SU-DHL-6 (cell line): ENCODE measurements at regions not wholly inside any gene's neighbourhood (a gene's known extent, or its start where the extent isn't known, plus 50 kb on each side); places are given as distances from the start of the nearest gene placed in this dataset.
"Not testable (repeated sequence)": the region's sequence is repeated elsewhere in the genome, so short reads cannot be mapped to it uniquely, and the experiment has no call there.

Experiments
- EZH2phosphoT487 ChIP-seq: fragments of 200-600 bp; sonication (generic), shearing (Covaris generic); conservative IDR thresholded peaks from 2 replicates; pipeline ENCODE4 v1.6.1; 2018; ENCODE audit warnings: mild to moderate bottlenecking, antibody characterized with exemption, low read length, moderate library complexity, mixed read lengths
- TF ChIP-seq, protein P1 (sequence below): fragments of 200-600 bp; sonication (generic); IDR thresholded peaks from one replicate; pipeline ENCODE4 v1.5.1; 2017; ENCODE audit warnings: antibody characterized with exemption, mild to moderate bottlenecking, low read length, moderate library complexity; ENCODE audit not compliant: insufficient read depth, poor library complexity, severe bottlenecking

DNA sequence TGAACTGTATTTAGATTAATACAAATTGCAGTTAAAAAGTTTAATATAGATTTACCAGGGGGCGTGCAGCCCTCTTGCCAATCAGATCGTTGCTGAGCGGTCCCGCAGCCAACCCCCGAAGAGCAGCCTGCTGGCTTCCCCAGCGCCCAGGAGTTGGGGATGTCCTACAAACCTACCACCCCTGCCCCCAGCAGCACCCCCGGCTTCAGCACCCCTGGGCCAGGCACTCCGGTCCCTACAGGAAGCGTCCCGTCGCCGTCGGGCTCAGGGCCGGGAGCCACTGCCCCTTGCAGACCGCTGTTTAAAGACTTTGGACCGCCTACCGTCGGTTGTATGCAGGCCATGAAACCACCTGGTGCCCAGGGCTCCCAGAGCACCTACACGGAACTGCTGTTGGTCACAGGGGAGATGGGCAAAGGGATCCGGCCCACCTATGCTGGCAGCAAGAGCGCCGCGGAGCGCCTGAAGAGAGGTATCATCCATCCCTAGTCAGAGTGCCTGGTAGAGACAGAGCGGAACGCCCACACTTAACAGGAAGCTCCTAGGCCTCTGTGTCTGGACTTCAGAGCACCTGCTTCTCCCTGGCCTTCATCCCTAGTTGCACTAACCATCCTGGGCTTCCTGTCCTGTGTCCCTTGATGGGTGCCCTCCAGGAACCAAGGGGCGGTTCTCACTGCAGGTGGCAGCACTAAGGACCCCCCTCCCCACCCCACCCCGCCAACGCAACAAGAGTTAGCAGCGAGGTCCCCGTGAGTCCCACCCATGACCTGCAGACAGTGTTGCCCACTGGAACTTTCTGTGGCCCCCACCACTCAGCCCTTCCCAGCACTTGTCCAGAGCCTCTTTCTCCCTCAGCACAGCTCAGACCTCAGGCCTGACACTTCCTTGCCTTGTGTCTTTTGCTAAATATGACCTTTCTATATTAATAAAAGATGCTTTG lies 91.5 kb upstream of the ZNG1F start:
- TF ChIP-seq, protein P1, sequence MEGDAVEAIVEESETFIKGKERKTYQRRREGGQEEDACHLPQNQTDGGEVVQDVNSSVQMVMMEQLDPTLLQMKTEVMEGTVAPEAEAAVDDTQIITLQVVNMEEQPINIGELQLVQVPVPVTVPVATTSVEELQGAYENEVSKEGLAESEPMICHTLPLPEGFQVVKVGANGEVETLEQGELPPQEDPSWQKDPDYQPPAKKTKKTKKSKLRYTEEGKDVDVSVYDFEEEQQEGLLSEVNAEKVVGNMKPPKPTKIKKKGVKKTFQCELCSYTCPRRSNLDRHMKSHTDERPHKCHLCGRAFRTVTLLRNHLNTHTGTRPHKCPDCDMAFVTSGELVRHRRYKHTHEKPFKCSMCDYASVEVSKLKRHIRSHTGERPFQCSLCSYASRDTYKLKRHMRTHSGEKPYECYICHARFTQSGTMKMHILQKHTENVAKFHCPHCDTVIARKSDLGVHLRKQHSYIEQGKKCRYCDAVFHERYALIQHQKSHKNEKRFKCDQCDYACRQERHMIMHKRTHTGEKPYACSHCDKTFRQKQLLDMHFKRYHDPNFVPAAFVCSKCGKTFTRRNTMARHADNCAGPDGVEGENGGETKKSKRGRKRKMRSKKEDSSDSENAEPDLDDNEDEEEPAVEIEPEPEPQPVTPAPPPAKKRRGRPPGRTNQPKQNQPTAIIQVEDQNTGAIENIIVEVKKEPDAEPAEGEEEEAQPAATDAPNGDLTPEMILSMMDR, result not testable (repeated sequence)
- TF ChIP-seq EZH2phosphoT487, result not testable (repeated sequence)
